Renal pelvis (tissue), 1 donor: ENCODE measurements at regions not wholly inside any gene's neighbourhood (a gene's known extent, or its start where the extent isn't known, plus 50 kb on each side); places are given as distances from the start of the nearest gene placed in this dataset.
A peak's percentile ranks its signal among the peaks of the same experiment; 100 is the strongest.

Experiments
- DNase-seq: peaks from one replicate; pipeline ENCODE4 v3.0.0-alpha.2; 2013

DNA sequence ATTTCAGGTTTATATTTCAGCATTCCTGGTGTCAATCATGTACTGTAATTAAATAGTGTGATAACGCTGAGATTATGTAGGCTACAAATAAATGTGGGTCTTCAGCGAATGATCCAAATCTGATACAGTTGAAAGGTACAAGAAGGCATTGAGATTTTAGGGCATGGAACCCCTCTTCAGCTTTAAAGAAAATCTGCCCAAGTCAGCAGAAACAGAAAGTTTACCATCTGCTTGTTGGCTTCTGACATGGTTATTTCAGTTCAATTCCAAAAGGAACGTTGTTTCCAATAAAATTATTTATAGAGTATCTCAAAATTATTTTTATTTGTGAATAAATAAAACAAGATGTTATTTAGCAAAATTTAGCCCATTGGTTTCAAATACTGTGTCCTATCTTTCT, 400.2 kb upstream of the RORA start:
- DNase-seq = no peak

GRCh38 chr15:61624950-61625349, 395.8 kb upstream of the RORA start:
- DNase-seq = no peak

GRCh38 chr15:61623746-61624145, 394.6 kb upstream of the RORA start:
- DNase-seq = no peak

DNA sequence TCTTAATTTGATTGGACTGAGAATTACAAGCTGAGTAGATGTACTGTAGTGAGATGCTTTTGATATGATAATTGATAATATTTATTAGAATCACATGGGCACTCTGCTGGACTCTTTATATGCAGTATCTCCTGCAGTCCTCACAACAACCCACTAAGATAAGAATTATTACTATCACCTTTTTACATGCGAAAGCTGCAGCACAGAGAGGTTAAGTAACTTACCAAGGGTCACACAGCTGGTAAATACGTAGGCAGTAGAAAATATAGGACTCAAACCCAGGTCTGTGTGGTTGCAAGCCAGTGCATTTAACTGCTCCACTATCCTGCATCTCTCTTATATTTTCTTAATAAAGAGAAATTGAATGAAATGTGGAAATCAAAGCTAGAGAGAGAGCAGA, 392.8 kb upstream of the RORA start:
- DNase-seq = no peak

- peak; percentile 24 for DNase-seq
These were observed 392.0 kb upstream of the RORA start for GRCh38 chr15:61621146-61621545.

DNA sequence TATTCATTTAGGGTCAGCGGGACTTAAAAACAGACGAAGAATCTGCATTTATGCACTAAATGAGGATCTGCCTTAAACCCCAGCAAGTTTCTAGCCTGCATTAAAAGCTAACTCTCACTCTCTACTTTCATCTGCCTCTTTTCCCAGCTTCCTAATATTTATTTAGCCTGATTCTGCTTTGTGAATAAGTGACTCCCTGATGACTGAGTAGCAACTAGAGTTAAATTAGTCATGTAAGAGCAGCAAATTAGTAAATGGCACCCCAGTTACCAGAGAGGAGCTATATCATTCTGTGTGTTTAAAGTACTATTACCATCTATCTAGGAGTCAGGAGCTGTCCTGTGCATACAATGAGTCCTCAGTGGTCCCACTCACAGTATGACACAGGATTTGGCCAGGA, 391.0 kb upstream of the RORA start:
- DNase-seq = no peak

GRCh38 chr15:61613729-61614128, 384.6 kb upstream of the RORA start:
- no peak for DNase-seq

DNA sequence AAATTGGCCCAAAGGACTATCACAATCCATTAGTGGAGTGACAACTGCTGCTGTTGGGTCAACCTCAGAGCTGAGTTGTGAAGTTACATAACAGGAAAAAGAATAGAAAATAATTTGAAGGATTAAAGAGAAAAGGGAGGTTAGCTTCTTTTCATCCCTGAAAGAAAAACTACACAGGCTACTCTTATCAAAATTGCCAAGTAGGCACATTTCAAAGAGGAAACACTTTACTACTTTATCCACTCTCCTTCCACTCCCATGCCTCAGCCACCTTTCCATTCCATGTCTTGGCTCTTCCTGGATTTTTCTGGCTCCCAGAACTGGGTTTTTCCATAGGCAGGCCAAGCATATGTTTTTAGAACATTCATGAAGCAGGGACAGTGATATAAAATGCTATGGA, 384.0 kb upstream of the RORA start:
- DNase-seq = no peak

GRCh38 chr15:61612111-61612510, 383.0 kb upstream of the RORA start:
- DNase-seq = no peak

DNA sequence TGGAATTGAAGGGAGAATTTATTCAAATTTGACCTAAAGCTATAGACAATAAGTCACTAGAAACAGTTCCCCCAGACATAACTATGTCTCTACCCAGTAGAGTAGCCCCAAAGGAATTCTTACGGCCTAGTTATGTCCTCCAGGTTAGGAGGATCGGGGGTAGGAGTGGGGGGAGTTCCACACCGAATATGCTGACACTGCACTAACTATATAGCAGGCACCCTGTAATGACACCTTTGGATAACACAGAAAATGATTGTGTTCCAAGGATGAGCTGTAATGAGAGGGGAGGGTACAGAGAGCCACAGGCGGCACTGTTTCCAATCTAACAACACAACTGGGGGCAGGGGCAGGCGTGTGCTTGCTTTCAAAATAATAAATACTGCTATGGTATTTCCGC, 376.2 kb upstream of the RORA start:
- DNase-seq = no peak

- DNase-seq = no peak
These were observed 369.6 kb upstream of the RORA start for GRCh38 chr15:61598655-61599054.

GRCh38 chr15:61584410-61584809, 355.3 kb upstream of the RORA start:
- DNase-seq = peak; percentile 22

DNA sequence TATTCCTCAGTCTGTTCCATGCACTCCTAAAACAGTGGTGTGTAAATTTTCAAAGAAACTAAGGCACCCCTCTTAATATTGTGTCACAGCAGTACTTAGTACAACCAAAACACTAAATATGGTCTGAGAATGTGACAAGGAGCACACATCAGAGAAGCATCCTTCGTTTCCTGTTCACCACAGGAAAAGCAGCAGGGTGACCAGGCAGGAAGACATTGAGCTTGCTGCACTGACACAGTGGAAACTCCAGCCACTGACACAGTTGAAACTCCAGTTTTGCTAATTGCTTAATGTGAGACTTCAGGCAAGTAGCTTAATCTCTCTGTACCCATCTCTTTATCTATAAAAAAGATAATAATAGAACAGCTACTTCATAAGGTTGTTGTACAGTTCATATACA, 353.0 kb upstream of the RORA start:
- no peak for DNase-seq

- no peak for DNase-seq
These were observed 346.5 kb upstream of the RORA start for GRCh38 chr15:61575597-61575996.

DNA sequence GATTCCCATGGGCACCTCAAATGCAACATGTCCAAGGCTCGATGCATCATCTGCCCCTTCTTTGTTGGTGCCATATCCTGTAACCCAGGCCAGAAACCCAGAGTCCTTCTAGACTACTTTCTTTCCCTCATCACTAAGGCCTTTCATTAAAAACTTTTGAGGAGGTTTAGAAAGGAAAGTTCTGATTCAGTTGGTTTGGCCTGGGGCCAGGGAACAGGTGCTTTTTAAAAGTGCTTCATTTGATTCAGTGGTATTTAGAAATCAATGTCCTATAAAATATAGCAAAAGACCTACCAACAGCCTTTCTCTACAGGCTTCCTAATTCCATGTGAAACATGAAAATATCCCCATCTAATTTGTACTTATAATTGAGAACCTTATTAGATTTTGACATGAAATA, 341.9 kb upstream of the RORA start:
- DNase-seq = no peak

GRCh38 chr15:61564785-61565184, 335.7 kb upstream of the RORA start:
- DNase-seq = no peak

DNA sequence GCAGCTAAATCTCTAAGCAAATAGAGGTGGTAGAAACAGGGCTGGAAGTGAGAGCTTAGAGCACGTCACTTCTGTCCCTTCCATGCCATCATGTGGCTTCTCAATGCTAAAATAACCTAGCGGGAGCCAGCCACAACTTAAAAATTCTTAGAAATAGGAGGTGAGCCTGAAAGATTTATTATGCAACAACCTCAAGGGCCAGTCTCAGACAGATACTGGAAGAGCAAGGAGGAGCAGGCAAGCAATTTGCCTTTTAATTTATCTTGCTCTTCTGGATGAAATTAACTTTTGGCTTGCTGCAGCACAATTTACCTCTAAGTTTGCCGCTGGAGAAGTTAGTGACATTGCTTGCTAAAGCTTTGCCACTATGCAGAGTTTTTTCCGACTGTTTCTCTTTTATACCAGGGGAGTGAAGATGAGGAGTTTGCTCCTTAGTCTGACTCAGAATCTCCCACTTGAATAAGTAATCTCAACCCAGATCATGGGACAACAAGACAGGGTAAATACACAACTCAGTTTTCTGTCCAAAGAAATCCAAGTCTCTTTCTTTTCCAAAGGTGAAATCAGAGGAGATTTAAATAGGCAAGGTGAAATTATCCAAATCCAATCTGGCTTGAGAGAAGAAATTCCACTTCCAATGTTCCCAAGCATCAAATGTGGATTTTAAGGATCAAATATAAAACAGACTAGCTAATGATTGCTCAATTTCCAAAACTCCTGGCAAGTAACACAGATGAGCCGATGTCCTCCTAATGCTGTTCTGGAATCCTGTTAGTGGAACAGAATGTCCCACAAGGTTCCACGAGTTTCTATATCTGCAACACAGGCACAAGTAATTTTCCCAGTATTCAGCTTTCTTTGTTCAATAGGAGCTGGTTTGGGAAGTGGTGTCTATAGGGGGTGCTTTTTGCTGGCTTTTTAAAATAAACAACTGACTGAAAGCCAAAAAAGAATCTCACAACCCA, 329.4 kb upstream of the RORA start:
- no peak for DNase-seq

GRCh38 chr15:61556037-61556648, 327.0 kb upstream of the RORA start:
- DNase-seq = no peak

- DNase-seq = no peak
These were observed 320.6 kb upstream of the RORA start for GRCh38 chr15:61549727-61550126.

DNA sequence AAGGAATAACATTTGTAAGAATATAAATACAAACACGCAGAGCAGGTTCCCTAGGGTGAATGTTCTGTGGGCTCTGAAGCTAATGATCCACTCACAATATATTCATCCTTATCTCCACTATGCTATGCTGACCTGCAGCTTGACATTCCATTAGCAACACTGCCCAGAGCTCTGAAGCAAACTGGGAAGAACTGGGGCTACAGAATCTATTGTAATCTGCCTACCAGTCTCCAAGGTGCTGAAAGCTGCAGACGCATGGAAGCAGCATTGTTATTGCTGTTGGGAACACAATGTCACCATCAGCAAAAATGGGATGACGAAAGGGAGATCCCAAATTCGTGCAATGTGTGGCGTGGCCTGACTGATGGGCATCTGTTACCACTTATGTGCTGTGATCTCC, 316.7 kb upstream of the RORA start:
- DNase-seq = no peak

GRCh38 chr15:61541516-61541915, 312.4 kb upstream of the RORA start:
- DNase-seq = no peak

DNA sequence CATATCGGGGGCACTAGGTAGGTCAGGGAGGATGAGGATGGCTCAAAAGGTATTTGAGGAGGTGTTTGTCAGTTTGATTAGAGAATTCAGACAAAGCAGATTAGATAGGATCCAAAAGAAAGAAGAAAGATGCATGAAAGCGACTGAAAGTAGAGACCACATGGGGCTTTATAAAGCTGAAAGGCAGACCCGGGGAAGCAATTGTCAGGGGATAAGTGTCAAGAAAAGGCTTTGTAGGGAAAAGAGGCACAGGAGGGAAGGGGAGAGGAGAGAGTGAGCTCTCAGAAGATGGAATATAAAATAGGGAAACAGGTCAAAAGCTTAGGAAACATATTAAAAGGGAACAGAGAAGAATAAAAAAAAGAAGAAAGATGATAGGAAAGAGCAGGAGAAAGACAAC, 308.2 kb upstream of the RORA start:
- no peak for DNase-seq

DNA sequence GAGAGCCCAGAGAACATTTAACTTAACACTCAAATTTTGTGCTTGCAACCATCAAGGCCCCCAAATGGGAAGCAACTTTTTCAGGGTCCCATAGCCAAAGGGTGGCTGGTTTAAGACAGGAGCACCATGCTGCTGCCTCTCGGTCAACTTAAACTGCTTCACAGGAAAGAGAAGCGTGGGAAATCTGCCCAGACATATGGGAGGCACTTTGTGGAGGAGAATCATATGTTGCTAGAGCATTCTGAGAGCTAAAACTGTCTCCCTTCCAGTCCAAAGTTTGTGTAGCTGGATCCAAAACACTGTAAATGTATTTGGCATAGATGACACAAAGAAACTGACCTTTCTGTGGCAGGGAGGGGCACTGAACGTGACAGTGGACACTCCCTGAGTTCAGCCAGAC, 305.9 kb upstream of the RORA start:
- no peak for DNase-seq

DNA sequence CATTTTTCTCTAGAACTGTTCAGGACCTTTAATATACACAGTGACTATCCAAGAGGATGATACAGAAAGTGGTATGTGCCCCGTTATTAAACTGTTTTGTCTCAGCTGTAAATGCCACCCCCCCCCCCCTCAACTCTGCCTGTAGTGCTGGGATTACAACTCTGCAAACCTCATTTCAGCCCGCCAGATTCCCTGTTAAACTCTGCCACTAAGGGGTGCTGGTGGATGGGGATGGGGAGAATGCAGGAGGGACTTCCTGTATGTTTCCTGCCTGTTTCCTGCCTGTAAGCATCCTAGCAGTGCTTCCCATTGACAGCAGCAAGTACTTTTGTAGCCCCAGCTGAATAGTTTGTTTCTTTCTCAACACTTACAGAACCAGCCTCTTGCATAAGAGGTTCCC, 301.7 kb upstream of the RORA start:
- DNase-seq = no peak
